OCI-LY3 (cell line): ENCODE measurements at regions not wholly inside any gene's neighbourhood (a gene's known extent, or its start where the extent isn't known, plus 50 kb on each side); places are given as distances from the start of the nearest gene placed in this dataset.

Experiments used
- H2AFZ ChIP-seq: fragments of 200-600, 300-600 bp; shearing (Covaris generic); 2 replicates; pipeline ENCODE4 v1.6.0; 2014; ENCODE audit warnings: antibody characterized with exemption, low read depth, low read length
- H3K27ac ChIP-seq: fragments of 200-600, 300-600 bp; sonication (generic); 2 replicates; pipeline ENCODE4 v1.5.1; 2014; ENCODE audit warnings: mild to moderate bottlenecking, low read length, moderate library complexity, mixed read lengths
- H3K27me3 ChIP-seq: fragments of 200-600, 300-600 bp; sonication (generic); 2 replicates; pipeline ENCODE4 v1.6.1; 2014; ENCODE audit warnings: low read depth, low read length, mixed read lengths
- H3K36me3 ChIP-seq: fragments of 200-600, 300-600 bp; sonication (generic); replicated peaks from 2 replicates; pipeline ENCODE3; 2014; ENCODE audit warnings: low read depth, low read length, mixed read lengths
- H3K4me1 ChIP-seq: fragments of 300-600, 200-600 bp; sonication (generic); 2 replicates; pipeline ENCODE4 v1.6.1; 2014; ENCODE audit warnings: low read length, mixed read lengths
- H3K4me2 ChIP-seq: fragments of 200-600, 300-600 bp; sonication (generic); 2 replicates; pipeline ENCODE4 v1.6.1; 2014; ENCODE audit warnings: low read length, mixed read lengths
- H3K4me3 ChIP-seq: fragments of 300-600, 200-600 bp; sonication (generic); 2 replicates; pipeline ENCODE4 v1.5.1; 2014; ENCODE audit warnings: antibody characterized with exemption, mild to moderate bottlenecking, low read length, moderate library complexity
- H3K79me2 ChIP-seq: fragments of 300-600, 200-600 bp; shearing (Covaris generic); 2 replicates; pipeline ENCODE4 v1.6.1; 2014; ENCODE audit warnings: mild to moderate bottlenecking, low read length, mixed read lengths
- H3K9ac ChIP-seq: fragments of 300-600, 200-600 bp; shearing (Covaris generic); 2 replicates; pipeline ENCODE4 v1.6.0; 2014; ENCODE audit warnings: mild to moderate bottlenecking, low read length, moderate library complexity
- H3K9me3 ChIP-seq: fragments of 200-600, 300-600 bp; shearing (Covaris generic); 2 replicates; pipeline ENCODE4 v1.6.1; 2014; ENCODE audit warnings: low read length, mixed read lengths; ENCODE audit not compliant: insufficient read depth
- H4K20me1 ChIP-seq: fragments of 200-600, 300-600 bp; sonication (generic); 2 replicates; pipeline ENCODE4 v1.6.1; 2016; ENCODE audit warnings: low read length, mixed read lengths; ENCODE audit not compliant: insufficient read depth
- EZH2phosphoT487 ChIP-seq: fragments of 200-600 bp; shearing (Covaris generic); IDR thresholded peaks from 2 replicates; pipeline ENCODE4 v1.6.1; 2018; ENCODE audit warnings: antibody characterized with exemption, mixed run types, low read depth
- TF ChIP-seq, protein P1 (sequence below): fragments of 200-600, 300-600 bp; sonication (generic); IDR thresholded peaks from 2 replicates; pipeline ENCODE4 v1.5.1; 2014; ENCODE audit warnings: antibody characterized with exemption, low read length, low read depth

DNA sequence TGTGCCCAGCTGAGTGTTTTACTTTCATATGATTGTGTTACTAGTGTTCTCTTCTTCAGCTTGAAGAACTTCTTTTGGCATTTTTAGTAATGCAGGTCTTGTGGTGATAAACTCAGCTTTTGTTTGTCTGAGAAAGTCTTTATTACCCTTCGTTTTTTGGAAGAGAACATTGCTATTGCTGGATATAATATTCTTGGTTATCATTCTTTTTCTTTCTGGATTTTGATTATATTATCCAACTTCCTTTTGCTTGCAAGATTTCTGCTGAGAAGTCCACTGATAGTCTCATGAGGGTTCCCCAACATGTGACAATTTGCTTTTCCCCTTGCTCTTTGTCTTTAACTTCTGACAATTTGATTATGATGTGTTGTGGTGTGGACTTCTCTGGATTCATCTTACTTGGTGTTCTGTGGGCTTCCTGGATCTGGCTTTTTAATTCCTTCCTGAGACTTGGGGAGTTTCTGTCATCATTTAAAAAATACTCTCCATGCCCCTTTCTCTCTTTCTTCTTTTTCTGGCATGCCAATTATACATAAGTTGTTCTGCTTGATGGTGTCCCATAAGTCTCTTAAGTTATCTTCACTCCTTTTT, 416.8 kb downstream of the CCDC91 start:
- Histone ChIP-seq H2AFZ (no peak overlapping the region), H3K4me2 (no peak overlapping the region), H3K9me3 (peaks cover 10% of the 10 kb centered on the region), H3K36me3 (no peaks in the 10 kb centered on the region), H3K27me3 (no peaks in the 10 kb centered on the region), H3K4me3 (no peak overlapping the region), H3K79me2 (no peaks in the 10 kb centered on the region), H4K20me1 (no peaks in the 10 kb centered on the region), H3K9ac (no peak overlapping the region), H3K4me1 (no peaks in the 10 kb centered on the region), H3K27ac (no peak overlapping the region)
- TF ChIP-seq, protein P1, sequence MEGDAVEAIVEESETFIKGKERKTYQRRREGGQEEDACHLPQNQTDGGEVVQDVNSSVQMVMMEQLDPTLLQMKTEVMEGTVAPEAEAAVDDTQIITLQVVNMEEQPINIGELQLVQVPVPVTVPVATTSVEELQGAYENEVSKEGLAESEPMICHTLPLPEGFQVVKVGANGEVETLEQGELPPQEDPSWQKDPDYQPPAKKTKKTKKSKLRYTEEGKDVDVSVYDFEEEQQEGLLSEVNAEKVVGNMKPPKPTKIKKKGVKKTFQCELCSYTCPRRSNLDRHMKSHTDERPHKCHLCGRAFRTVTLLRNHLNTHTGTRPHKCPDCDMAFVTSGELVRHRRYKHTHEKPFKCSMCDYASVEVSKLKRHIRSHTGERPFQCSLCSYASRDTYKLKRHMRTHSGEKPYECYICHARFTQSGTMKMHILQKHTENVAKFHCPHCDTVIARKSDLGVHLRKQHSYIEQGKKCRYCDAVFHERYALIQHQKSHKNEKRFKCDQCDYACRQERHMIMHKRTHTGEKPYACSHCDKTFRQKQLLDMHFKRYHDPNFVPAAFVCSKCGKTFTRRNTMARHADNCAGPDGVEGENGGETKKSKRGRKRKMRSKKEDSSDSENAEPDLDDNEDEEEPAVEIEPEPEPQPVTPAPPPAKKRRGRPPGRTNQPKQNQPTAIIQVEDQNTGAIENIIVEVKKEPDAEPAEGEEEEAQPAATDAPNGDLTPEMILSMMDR = no peak
- TF ChIP-seq EZH2phosphoT487 = no peak

DNA sequence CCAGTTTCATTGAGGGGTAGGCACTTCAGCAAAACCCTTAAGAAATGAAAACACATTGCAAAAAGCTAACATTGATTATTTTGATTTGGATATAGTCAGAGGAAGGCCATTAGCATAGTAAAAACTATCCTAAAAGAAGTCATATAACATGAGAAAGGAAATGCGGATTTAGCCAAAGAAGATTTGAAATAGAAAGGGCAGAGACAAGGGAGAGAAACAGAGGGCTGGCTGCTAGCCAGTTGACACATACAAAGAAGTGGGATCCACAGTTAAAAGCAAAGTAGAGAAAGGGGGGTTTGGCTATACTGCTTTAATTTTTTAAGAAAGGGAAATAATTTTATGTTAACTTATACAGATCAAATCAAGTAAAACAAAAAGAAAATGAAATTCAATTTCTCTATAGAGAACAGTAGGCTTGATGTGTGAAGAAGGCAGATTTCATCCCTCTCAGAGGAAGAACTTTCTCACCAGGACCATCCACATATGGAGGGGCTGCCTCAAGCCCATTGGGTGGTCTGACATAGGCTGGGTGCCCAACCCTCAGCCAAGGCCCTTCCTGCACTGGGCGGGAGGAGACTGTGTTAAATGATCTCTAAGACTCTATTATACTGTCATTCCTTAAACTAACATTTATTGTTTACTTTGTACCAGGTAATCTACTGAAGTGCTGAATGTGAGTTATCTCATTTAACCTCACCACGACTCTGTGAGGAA, 420.3 kb downstream of the CCDC91 start:
- Histone ChIP-seq H3K27ac (no peak overlapping the region), H3K27me3 (no peaks in the 10 kb centered on the region), H3K36me3 (no peaks in the 10 kb centered on the region), H4K20me1 (no peaks in the 10 kb centered on the region), H3K79me2 (no peaks in the 10 kb centered on the region), H3K9me3 (peaks cover 10% of the 10 kb centered on the region), H3K4me2 (no peak overlapping the region), H3K9ac (no peak overlapping the region), H2AFZ (no peak overlapping the region), H3K4me3 (no peak overlapping the region), H3K4me1 (no peaks in the 10 kb centered on the region)
- no peak for TF ChIP-seq EZH2phosphoT487
- TF ChIP-seq, protein P1 = no peak

DNA sequence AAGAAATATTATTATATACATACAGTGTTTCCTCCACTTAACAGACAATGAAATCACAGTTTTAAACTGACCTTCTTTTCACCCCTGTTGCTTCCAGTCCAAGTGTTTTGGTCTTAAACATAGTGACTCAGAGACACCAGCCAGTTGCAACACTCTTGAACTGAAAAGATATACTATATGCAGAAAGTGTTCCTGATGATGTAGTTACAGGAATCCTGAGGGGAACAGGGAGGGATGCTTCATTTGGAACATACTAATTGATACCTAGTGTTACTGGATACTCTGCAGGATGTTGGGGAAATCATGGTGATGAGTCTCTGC, 420.8 kb downstream of the CCDC91 start:
- Histone ChIP-seq H3K9ac (no peak overlapping the region), H3K79me2 (no peaks in the 10 kb centered on the region), H4K20me1 (no peaks in the 10 kb centered on the region), H3K27ac (no peak overlapping the region), H3K4me3 (no peak overlapping the region), H3K4me2 (no peak overlapping the region), H2AFZ (no peak overlapping the region; the same call in 1 of the 2 replicates), H3K27me3 (no peaks in the 10 kb centered on the region), H3K36me3 (no peaks in the 10 kb centered on the region), H3K4me1 (no peaks in the 10 kb centered on the region), H3K9me3 (peaks cover 10% of the 10 kb centered on the region)
- TF ChIP-seq, protein P1 = no peak
- TF ChIP-seq EZH2phosphoT487 = no peak

DNA sequence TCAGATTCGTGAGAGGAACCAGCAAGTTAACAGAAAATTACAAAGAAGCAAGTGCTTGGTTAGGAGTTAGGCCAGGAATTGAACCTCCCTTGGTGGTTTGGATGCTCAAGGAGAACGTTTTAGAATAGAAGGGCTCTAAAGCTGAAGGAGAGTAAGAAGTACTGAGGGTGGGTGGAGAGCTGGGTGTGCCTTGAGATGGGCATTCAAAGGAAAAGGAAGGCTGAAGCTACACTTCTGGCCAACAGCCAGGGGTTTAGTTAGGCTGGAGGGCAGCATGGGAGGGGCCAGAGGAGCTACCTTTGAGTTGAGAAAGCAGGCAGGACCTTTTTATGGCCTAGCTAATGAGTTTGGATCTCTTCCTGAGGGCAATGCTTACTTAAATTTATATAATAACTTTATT, 421.2 kb downstream of the CCDC91 start:
- Histone ChIP-seq H3K4me1 (no peaks in the 10 kb centered on the region), H3K79me2 (no peaks in the 10 kb centered on the region), H3K27me3 (no peaks in the 10 kb centered on the region), H3K4me3 (no peak overlapping the region), H3K36me3 (no peaks in the 10 kb centered on the region), H3K27ac (no peak overlapping the region), H2AFZ (no peak overlapping the region; the same call in 1 of the 2 replicates), H4K20me1 (no peaks in the 10 kb centered on the region), H3K9ac (no peak overlapping the region), H3K4me2 (no peak overlapping the region), H3K9me3 (peaks cover 10% of the 10 kb centered on the region)
- TF ChIP-seq, protein P1 = no peak
- no peak for TF ChIP-seq EZH2phosphoT487
